Fibroblast of pulmonary artery (primary cell): ENCODE measurements at regions not wholly inside any gene's neighbourhood (a gene's known extent, or its start where the extent isn't known, plus 50 kb on each side); places are given as distances from the start of the nearest gene placed in this dataset.

Experiments used
- DNase-seq: peaks from one replicate; pipeline ENCODE4 v3.0.0-alpha.2; 2010; ENCODE audit warnings: low read depth
- H3K4me3 ChIP-seq: replicated peaks from 2 replicates; pipeline ENCODE4 v1.5.1; 2011; ENCODE audit warnings: low read depth, mild to moderate bottlenecking, control low read depth, low read length, moderate library complexity
- CTCF ChIP-seq: IDR thresholded peaks from 2 replicates; pipeline ENCODE4 v1.5.1; 2011; ENCODE audit warnings: mild to moderate bottlenecking, control low read depth, low read length, inconsistent platforms; ENCODE audit errors: missing control alignments

GRCh38 chr12:75786070-75786469 lies 245.5 kb downstream of the PHLDA1 start:
- DNase-seq: no peak
- no peak for TF ChIP-seq CTCF
- no peak overlapping the region for H3K4me3 ChIP-seq

GRCh38 chr12:75784591-75784990 lies 247.0 kb downstream of the PHLDA1 start:
- peak; percentile 25 for DNase-seq

GRCh38 chr12:75783093-75783877 lies 248.3 kb downstream of the PHLDA1 start:
- TF ChIP-seq CTCF: no peak
- no peak for DNase-seq

More at GRCh38 chr12:75784591-75784990, 247.0 kb downstream of the PHLDA1 start:
- no peak for TF ChIP-seq CTCF
- no peak overlapping the region for H3K4me3 ChIP-seq

GRCh38 chr12:75782069-75782581 lies 249.5 kb downstream of the PHLDA1 start:
- no peak overlapping the region for H3K4me3 ChIP-seq
- no peak for TF ChIP-seq CTCF
- DNase-seq: no peak

More at GRCh38 chr12:75783093-75783877, 248.3 kb downstream of the PHLDA1 start:
- H3K4me3 ChIP-seq: no peak overlapping the region

GRCh38 chr12:75781532-75782046 lies 250.0 kb downstream of the PHLDA1 start:
- H3K4me3 ChIP-seq: no peak overlapping the region
- TF ChIP-seq CTCF: no peak
- DNase-seq: peak; percentile 96

GRCh38 chr12:75779891-75780496 lies 251.6 kb downstream of the PHLDA1 start:
- TF ChIP-seq CTCF: no peak
- no peak overlapping the region for H3K4me3 ChIP-seq
- DNase-seq: peak; percentile 52
